ENCODE measurements at regions not wholly inside any gene's neighbourhood (a gene's known extent, or its start where the extent isn't known, plus 50 kb on each side); places are given as distances from the start of the nearest gene placed in this dataset.

DNA sequence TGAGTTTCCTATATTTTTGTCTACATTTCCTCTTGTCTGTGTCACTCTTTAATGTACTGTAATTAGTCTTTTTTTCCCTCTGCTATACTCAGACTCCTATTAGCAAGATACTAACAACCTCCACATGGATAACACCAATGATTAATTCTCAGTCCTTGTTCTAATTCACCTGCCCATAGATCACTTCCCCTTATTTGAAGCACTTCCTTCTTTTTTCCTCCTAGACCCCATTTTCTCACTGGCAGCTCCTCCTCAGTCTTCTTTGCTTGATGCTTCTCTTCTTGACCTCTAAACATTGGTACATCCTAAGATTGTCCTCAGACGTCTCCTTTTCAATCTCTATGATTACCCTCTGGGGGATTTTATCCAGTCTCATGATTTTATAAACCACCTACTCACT, 98.2 kb upstream of the IMMP2L start:
- TF ChIP-seq, protein P1, sequence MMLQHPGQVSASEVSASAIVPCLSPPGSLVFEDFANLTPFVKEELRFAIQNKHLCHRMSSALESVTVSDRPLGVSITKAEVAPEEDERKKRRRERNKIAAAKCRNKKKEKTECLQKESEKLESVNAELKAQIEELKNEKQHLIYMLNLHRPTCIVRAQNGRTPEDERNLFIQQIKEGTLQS (IDR thresholded peaks at IDR 0.05; ENCODE audit: borderline replicate concordance, extremely low read depth, low read depth, low read length), result no peak
- TF ChIP-seq, protein P2, sequence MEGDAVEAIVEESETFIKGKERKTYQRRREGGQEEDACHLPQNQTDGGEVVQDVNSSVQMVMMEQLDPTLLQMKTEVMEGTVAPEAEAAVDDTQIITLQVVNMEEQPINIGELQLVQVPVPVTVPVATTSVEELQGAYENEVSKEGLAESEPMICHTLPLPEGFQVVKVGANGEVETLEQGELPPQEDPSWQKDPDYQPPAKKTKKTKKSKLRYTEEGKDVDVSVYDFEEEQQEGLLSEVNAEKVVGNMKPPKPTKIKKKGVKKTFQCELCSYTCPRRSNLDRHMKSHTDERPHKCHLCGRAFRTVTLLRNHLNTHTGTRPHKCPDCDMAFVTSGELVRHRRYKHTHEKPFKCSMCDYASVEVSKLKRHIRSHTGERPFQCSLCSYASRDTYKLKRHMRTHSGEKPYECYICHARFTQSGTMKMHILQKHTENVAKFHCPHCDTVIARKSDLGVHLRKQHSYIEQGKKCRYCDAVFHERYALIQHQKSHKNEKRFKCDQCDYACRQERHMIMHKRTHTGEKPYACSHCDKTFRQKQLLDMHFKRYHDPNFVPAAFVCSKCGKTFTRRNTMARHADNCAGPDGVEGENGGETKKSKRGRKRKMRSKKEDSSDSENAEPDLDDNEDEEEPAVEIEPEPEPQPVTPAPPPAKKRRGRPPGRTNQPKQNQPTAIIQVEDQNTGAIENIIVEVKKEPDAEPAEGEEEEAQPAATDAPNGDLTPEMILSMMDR (IDR thresholded peaks at IDR 0.05 in 2 of 3, conservative IDR thresholded peaks at IDR 0.05 in 1 of 3; ENCODE audit: control insufficient read depth in 2 of 3, extremely low read depth in 1 of 3, insufficient read depth in 1 of 3, low read depth in 3 of 3, low read length in 3 of 3), result no peak
- no peak for TF ChIP-seq WRNIP1 (IDR thresholded peaks at IDR 0.05; ENCODE audit: borderline replicate concordance, low read depth, low read length)
- TF ChIP-seq USF2 (IDR thresholded peaks at IDR 0.05; ENCODE audit: borderline replicate concordance, low read depth, low read length), result no peak
- TF ChIP-seq EZH2 (IDR thresholded peaks at IDR 0.05; ENCODE audit: borderline replicate concordance, control insufficient read depth, low read depth, low read length), result no peak
- TF ChIP-seq POLR2A (IDR thresholded peaks at IDR 0.05; ENCODE audit: low read depth, low read length), result no peak
- no peak for TF ChIP-seq EGR1 (IDR thresholded peaks at IDR 0.05; ENCODE audit: borderline replicate concordance in 1 of 2, low read depth in 2 of 2, low read length in 2 of 2)
- TF ChIP-seq JUND (IDR thresholded peaks at IDR 0.05; ENCODE audit: low read depth, low read length), result no peak
- TF ChIP-seq RELB (IDR thresholded peaks at IDR 0.05; ENCODE audit: low read depth), result no peak
- TF ChIP-seq, protein P3, sequence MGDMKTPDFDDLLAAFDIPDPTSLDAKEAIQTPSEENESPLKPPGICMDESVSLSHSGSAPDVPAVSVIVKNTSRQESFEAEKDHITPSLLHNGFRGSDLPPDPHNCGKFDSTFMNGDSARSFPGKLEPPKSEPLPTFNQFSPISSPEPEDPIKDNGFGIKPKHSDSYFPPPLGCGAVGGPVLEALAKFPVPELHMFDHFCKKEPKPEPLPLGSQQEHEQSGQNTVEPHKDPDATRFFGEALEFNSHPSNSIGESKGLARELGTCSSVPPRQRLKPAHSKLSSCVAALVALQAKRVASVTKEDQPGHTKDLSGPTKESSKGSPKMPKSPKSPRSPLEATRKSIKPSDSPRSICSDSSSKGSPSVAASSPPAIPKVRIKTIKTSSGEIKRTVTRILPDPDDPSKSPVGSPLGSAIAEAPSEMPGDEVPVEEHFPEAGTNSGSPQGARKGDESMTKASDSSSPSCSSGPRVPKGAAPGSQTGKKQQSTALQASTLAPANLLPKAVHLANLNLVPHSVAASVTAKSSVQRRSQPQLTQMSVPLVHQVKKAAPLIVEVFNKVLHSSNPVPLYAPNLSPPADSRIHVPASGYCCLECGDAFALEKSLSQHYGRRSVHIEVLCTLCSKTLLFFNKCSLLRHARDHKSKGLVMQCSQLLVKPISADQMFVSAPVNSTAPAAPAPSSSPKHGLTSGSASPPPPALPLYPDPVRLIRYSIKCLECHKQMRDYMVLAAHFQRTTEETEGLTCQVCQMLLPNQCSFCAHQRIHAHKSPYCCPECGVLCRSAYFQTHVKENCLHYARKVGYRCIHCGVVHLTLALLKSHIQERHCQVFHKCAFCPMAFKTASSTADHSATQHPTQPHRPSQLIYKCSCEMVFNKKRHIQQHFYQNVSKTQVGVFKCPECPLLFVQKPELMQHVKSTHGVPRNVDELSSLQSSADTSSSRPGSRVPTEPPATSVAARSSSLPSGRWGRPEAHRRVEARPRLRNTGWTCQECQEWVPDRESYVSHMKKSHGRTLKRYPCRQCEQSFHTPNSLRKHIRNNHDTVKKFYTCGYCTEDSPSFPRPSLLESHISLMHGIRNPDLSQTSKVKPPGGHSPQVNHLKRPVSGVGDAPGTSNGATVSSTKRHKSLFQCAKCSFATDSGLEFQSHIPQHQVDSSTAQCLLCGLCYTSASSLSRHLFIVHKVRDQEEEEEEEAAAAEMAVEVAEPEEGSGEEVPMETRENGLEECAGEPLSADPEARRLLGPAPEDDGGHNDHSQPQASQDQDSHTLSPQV (IDR thresholded peaks at IDR 0.05), result no peak
- TF ChIP-seq, protein P4, sequence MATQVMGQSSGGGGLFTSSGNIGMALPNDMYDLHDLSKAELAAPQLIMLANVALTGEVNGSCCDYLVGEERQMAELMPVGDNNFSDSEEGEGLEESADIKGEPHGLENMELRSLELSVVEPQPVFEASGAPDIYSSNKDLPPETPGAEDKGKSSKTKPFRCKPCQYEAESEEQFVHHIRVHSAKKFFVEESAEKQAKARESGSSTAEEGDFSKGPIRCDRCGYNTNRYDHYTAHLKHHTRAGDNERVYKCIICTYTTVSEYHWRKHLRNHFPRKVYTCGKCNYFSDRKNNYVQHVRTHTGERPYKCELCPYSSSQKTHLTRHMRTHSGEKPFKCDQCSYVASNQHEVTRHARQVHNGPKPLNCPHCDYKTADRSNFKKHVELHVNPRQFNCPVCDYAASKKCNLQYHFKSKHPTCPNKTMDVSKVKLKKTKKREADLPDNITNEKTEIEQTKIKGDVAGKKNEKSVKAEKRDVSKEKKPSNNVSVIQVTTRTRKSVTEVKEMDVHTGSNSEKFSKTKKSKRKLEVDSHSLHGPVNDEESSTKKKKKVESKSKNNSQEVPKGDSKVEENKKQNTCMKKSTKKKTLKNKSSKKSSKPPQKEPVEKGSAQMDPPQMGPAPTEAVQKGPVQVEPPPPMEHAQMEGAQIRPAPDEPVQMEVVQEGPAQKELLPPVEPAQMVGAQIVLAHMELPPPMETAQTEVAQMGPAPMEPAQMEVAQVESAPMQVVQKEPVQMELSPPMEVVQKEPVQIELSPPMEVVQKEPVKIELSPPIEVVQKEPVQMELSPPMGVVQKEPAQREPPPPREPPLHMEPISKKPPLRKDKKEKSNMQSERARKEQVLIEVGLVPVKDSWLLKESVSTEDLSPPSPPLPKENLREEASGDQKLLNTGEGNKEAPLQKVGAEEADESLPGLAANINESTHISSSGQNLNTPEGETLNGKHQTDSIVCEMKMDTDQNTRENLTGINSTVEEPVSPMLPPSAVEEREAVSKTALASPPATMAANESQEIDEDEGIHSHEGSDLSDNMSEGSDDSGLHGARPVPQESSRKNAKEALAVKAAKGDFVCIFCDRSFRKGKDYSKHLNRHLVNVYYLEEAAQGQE (IDR thresholded peaks at IDR 0.05; ENCODE audit: low read depth, low read length), result no peak
- TF ChIP-seq ZNF274 (IDR thresholded peaks at IDR 0.05; ENCODE audit: insufficient read depth, insufficient read length), result no peak
